ENCODE measurements at regions not wholly inside any gene's neighbourhood (a gene's known extent, or its start where the extent isn't known, plus 50 kb on each side); places are given as distances from the start of the nearest gene placed in this dataset.
"Not testable (repeated sequence)": the region's sequence is repeated elsewhere in the genome, so short reads cannot be mapped to it uniquely, and the experiment has no call there.

DNA sequence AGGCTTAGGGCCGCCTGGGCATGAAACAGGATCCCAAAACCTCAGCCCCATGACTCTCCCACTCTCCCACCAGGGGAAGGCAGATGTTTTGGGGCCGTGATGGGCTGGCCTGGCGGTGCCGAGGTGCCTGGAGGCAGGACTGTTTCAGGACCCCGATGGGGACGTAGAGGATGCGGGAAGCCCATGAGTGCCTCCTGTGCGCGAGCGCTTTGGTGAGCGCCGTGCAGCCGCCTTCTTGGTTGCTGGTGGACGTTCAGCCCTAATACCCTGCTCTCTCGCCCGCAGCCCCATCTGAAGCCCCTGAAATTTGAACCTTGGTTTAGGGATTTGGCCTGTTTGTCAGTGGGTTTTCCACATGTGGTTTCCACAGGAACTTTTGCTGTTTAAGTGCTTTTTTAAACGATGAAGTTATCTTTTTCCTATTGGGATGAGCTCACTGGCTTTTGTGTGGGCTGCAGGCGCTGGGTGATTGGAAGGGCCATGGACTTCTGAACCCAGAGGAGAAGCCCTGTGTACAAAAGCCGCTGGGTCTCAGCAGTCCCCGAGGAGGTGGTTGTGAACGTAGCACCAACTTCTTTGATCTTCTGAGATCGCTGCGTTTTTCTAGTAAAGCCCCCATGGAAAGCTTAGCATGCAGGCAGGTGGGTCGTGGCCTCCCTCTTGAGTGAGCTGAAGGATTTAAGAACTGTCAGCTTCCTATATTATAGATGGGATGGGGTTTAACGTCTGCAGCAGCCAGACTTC lies 145.7 kb downstream of the NPIPB11 start:
- not testable (repeated sequence) for DNase-seq (ENCODE audit: low read depth in 1 of 2, low spot score in 1 of 2)

DNA sequence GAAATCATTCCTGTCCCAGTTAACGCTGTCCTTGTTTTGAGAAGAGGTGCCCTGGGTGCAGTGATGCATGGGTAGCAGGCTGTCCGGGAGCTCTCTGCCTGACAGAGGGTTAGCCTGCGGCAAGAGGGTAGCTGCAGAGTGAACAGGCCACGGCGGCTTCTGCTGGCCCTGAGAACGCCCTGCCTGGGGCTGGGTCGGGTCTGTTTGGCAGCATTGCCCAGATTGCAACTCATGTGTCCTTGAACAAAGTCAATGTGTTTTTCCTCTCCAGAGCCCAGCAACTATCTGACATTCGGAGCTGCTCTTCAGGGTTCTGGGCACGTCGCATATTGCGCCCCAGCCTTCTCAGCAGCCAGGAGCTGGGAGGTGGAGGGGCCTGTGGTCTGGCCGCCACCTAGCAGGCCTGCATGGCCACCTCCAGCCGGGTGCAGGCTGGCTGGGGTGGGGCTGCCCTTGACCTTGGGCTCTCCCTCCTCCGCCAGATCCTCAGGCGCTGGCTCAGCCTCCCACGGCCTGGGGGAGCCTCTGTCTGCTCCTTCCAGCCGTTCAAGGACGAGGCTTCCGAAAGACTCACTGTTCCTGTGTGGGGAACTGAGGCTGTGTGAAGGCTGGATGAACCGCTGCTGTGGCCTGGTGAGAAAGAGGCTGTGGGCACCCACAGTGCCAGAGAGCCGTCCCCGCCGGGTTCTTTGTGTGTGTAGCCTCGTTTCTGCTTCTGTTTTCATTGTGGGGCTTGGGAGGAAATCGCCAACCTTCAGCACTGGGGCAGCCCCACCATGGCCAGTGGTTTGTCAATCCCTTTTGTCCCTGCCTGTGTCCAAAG lies 146.7 kb downstream of the NPIPB11 start:
- DNase-seq (ENCODE audit: low read depth in 1 of 2, low spot score in 1 of 2), result not testable (repeated sequence)

DNA sequence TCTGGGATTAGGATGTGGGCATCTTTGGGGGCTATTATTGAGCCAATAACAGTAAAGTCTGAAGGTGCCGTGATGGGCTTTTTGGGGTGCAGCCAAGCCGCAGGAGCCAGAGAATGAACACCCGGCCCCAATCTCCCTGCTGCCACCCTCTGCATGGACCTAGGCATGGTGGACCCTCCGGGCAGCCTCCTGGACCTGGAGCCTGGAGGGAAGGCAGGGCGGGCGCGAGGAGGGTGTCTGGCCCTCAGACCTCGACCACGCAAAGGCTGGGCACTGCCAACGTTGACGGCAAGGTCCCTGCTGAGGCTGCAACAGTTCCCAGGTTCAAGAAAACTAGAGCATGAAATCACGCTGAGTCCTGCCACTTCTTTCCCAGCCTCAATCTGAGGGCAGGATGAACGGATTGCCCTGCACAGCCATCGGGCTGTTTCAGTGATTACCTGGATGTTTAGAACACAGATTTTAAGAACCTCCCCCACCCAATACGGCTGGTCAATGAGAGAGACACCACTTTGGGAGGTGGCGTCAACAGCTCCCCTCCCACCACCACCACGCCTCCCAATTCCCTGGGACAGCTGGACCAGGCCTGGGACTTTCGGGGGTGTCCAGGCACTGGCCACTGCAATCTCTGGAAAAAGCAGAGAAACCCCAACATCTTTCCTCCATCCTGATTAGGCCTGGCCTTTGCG lies 147.4 kb downstream of the NPIPB11 start:
- DNase-seq (ENCODE audit: low read depth in 1 of 2, low spot score in 1 of 2), result not testable (repeated sequence)

DNA sequence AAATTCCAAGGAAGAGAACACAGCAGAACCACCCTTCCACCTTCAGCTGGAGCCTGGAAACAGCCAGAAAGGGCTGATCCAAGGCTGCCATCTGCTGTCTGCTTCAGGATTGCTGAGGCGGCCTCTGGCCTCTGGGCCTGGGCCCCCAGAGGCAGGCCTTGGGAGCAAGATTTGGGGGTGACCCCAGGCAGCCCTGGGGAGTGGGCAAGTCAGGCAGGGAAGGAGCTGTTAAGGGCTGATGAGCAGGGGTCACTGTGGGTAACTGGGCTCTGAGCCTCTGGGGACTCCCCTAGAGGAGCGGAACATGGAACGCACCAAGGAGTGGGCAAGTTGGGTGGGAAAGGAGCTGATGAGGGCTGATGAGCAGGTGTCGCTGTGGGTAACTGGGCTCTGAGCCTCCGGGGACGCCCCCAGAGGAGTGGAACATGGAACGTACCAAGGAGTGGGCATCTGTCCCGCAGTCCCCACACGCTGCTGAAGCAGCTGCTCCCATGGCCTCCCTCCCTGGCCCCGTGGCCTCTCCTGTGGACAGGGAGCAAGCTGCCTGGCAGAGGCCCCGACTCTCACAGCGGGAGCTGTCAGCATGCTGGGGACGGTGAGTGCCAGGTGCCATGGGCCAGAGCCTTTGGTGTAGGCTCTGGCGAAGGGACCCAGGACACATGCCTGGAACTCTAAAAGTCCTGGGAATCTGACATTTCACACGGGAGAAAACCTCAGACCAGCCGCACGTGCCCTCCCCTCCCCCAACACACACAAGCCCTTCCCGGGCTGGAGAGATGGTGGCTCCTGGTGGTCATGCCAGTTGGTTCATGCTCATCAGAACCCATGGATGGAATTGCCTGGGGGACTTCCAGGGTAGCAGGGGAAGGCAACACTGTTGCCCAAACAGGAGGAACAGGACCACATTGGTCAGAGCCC lies 148.8 kb downstream of the NPIPB11 start:
- not testable (repeated sequence) for DNase-seq (ENCODE audit: low read depth in 1 of 2, low spot score in 1 of 2)

DNA sequence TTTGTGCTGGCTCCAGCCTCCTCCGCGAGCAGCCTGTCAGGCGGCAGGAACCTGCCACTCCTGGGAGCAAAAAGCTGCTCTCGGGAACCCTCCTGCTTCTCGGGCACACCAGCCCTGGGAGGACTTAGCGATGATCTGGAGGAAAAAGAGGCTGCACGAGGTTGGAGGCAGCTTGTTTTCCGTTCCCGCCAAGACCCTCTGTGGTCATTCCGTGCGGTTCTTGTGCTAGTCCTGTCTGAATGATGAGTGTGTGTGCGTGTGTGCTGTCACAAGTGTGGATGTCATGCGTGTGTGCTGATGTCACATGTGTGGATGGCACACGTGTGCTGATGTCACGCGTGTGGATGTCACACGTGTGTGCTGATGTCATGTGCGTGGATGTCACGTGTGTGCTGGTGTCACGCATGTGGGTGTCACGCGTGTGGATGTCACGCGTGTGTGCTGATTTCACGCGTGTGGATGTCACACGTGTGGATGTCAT lies 150.0 kb downstream of the NPIPB11 start:
- DNase-seq (ENCODE audit: low read depth in 1 of 2, low spot score in 1 of 2), result no peak

DNA sequence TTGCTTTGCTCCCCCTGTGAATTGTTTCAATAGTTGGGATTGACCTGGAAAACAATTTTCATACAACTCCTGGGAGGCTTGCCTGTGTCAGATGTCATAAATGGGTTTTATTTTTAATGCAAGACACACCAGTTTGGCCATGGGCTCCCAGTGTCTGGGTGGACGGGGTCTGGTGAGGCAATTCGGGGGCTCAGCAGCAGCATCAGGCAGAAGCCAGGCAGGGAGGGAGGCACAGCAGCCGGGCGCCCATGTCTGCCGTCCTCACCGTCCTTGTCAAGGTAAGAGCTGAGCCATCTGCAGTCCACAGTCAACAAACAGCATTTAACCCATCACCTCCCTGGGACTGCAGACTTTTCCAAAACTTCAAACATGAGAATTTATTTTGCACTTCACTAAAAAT lies 150.6 kb downstream of the NPIPB11 start:
- DNase-seq (ENCODE audit: low read depth in 1 of 2, low spot score in 1 of 2), result not testable (repeated sequence)

DNA sequence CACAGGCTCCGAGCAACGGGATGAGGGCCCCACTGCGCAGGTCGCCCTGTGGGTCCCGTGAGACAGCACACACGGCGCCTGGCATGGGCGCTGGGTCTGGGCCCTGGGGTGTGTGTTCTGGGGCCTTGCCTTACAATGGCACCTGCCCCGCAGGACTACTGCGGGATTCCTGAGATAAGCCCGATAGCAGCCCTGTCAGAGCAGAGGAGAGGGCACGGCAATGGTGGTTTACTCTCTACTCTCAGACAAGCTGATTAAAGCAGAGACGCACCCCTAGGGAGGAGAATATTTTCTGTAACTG lies 151.1 kb downstream of the NPIPB11 start:
- DNase-seq (ENCODE audit: low read depth in 1 of 2, low spot score in 1 of 2), result not testable (repeated sequence)

DNA sequence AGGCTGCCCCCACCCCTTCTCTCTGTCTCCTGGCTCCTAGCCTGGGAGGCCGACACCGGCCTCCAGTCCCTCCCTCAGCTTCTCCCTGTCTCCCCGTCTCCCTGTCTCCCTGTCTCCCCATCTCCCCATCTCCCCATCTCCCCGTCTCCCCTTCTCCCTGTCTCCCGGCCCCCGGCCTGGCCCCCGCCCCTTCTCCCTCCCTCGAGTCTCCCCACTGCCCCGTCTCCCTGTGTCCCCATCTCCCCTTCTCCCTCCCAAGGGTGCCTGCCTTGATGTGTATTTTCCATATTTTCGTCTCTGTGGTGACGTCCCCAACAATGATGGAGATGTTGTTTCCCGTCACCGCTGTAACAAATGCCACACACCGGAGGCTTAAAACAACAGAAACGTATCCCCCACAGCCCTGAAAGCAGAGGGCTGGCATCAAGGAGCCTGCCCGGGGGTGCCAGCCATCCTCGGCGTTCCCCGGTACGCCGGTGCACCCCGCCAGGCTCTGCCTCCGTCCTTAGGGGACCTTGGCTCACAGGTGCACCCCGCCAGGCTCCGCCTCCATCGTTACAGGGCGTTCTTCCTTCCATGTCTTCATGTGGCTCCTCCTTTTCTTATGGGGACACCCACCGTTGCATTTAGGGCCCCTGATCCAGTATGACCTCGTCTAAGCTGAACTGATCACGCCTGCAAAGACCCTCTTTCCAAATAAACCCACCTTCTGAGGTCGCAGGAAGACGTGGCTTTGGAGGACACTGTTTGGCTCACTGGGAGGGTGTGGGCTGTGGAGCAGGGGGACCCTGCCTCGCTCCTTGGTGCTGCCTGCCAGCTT lies 151.6 kb downstream of the NPIPB11 start:
- no peak for DNase-seq (ENCODE audit: low read depth in 1 of 2, low spot score in 1 of 2)

DNA sequence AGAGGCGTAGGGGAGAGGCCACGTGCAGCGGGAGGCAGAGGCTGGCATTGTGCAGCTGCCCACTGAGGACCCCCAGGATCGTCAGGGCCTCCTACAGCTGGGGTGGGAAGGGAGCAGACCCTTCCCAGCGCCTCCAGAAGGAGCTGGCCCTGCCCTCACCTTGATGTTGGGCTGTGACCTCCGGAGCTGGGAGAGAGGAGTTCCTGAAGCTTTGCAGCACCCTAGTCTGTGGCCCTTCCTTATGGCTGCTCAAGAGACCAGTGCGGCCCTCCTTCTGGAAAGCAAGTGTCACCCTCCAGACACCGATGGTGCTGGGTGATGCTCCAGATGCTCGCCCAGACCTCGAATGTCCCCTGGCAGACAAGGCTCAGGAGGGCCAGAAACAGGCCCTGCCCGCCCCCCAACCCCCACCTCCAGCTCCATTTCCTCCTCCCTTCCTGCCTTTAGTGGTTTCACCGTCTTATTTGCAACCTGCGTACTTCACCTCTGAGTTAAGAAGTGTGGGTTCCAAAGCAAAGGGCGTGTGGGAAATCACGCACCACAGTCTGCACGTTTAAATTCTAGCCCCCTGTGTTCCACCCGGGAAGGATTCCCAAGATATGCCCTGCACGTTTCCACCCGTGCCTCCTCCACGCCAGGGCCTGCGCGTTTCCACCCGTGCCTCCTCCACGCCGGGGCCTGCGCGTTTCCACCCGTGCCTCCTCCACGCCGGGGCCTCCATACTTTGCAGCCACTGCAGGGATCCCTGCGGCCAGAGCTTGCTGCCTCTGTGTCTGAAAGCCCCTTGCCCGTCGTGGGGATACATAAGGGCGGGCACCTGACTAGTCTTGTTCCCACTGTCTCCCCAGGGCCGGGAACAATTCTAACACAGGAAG lies 152.6 kb downstream of the NPIPB11 start:
- DNase-seq (ENCODE audit: low read depth in 1 of 2, low spot score in 1 of 2), result not testable (repeated sequence)

DNA sequence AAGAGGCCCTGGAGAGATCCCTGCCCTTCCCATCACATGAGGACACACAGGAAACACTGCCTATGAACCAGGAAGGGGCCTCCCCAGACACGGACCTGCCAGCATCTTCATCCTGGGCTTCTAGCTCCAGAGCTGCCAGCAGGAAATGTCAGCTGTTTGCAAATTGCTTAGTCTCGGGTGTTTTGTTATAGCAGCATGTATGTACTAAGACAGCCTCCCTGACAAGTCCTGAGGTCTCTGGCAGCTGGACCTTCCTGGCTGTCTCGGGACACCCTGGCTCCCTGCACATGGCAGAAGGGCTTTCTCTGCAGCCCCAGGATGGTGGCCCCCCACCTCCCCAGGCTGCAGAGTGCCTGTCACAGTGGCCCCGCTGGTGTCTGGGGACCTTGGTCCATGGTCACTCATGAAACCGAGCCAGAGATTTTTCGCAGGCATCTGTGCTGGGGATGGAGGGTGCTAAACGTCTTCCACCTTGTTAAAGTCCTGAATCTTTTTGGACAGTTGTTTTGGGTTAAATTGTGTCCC lies 153.4 kb downstream of the NPIPB11 start:
- not testable (repeated sequence) for DNase-seq (ENCODE audit: low read depth in 1 of 2, low spot score in 1 of 2)

DNA sequence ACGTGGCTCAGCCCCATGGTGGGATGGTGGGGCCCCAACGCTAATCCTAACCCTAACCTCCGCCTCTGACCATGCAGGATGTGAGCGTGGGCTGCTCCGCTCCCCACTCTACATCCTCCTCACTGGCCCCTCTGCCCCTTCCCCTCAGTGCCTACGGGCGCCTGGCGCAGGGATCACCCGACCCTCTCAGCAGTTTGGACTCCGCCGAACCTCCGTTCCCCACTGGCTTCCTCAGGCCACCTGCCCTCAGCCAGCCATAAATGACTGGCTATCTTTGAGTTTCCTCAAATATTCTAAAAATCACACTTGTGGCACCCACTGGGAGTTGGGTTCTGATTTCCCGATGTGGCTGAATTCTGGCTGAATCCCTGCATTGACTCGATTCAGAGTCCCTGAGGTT lies 154.2 kb downstream of the NPIPB11 start:
- not testable (repeated sequence) for DNase-seq (ENCODE audit: low read depth in 1 of 2, low spot score in 1 of 2)

DNA sequence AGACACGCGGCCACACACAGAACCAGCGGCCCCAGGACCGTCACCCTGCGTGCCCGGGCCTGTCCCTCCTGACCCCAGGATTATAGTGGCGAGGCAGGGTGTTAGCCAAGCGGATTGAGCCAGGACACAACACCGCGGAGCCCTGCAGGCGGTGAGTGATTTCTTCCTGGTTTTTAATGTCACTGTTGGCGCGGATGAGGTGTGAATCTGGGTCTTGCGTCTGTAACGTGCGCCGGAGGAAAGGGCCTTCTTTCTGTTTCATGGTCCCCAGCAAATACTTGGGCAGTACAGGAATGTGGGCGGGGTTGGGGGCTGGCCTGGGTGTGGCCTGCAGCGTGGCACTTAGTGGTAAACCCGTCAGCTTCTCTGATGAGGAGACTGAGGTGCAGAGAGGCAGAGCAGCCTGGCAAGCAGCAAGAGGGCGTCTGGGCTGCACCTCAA lies 154.9 kb downstream of the NPIPB11 start:
- DNase-seq (ENCODE audit: low read depth in 1 of 2, low spot score in 1 of 2), result not testable (repeated sequence)

DNA sequence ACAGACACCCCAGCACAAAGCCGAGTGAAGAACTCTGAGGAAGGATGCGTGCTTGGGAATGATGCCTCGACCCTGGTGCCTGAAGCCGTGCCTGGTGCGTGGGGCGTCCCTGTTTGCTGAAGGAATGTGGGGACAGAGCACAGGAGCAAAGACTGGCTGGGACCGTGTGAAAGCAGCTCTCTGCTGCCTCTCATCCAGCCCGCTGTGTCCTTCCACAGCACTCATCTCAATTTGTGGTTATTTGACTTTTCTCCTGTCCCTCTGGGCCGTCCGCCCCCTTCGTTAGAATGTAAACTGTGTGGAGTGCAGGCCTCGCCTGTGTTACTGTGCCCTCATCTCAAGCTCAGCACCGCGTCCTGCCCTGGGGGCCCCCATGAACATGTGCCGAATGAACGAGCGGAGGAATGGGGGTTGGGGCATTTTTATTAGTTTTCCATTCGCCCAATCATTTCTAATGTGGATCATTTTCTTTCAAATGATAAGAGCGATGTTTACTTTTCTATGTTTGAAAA lies 155.5 kb downstream of the NPIPB11 start:
- DNase-seq (ENCODE audit: low read depth in 1 of 2, low spot score in 1 of 2), result not testable (repeated sequence)

DNA sequence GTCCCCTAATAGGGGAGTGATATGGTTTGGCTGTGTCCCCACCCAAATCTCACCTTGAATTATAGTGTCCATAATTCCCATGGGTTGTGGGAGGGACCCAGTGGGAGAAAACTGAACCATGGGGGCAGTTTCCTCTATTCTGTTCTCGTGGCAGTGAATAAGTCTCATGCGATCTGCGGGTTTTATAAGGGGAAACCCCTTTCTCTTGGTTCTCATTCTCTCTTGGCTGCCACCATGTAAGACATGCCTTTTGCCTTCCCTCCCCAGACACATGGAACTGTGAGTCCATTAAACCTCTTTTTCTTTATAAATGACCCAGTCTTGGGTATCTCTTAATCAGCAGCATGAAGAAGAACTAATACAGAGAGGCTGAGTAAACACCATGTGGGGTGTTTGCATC lies 156.0 kb downstream of the NPIPB11 start:
- DNase-seq (ENCODE audit: low read depth in 1 of 2, low spot score in 1 of 2), result not testable (repeated sequence)

DNA sequence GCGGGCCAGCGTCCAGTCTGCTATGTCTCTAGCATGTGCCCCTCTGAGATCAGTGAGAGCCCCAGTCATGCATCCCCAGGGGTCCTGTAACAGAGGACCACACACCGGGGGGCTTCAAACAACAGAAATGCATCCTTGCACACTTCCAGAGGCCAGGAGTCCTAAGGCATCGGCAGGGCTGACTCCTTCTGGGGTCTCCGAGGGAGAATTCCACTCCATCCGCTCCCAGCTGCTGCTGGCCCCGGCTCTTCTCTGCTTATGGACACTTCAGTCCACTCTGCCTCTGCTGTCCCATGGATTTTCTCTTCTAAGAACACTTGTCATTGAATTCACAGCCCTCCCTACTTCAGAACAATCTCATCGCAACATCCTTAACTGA lies 157.6 kb downstream of the NPIPB11 start:
- DNase-seq (ENCODE audit: low read depth in 1 of 2, low spot score in 1 of 2), result not testable (repeated sequence)

DNA sequence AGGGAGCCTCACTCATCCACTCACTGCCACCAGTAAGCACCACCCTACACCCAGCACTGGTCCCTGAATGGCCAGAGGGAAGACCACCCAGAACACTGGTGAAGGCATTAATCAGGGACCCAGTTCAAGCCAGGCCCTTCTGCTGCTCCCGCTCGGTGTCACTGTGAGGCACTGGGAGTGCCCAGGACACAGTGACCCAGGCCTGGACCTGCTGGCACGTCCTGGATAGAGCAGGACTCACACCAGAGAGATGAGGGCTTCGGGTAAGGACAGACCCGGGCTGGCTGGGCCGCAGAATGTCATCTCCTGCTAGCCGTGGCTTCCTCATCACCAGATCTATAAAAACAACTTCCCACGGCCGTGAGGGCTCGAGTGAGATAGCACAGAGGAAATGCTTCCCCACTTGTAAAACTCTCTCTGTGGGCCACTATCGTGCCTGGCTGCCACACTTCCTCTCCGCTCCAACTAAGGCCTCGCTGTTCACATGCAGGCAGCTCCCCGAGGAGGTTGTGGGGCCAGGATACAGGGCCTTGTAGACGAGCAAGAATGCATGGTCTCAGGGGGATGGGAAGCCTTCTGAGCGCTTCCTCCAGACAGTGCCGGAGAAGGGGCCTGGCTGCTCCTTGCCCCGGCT lies 158.1 kb downstream of the NPIPB11 start:
- not testable (repeated sequence) for DNase-seq (ENCODE audit: low read depth in 1 of 2, low spot score in 1 of 2)

DNA sequence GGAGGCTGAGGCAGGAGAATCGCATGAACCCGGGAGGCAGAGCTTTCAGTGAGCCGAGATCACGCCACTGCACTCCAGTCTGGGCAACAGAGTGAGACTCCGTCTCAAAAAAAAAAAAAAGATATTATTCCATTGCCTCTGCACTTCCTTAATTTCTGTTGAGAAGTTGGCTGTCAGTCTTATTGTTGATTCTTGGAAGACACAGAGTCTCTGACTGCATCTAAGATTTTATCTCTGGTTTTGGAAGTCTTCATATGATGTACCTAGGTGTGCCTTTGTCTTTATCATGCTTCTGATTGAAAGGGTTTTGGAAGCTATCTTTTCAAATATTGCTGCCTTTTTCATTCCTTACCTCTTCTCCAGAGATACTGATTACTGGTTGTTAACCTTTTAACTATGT lies 160.4 kb downstream of the NPIPB11 start:
- DNase-seq (ENCODE audit: low read depth in 1 of 2, low spot score in 1 of 2), result not testable (repeated sequence)

DNA sequence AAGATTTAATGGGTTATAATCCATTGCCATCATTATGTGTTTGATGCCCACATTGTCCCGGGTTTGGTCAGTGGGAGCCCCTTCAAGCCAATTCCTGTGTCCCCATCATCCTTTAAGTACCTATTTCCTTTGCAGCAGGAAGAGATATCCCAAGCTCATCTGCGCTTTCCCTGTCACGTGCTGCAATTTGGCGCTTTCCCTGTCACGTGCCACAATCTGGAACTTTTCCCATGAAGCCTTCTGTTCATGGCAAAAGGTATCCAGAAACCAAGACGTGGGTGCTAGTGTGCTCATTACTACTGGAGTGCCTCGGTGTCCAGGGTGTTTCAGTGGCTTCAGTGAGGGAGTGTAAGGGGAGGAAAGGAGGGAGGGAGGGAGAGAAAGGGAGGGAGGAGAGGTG lies 168.5 kb downstream of the NPIPB11 start:
- no peak for DNase-seq (ENCODE audit: low read depth in 1 of 2, low spot score in 1 of 2)
